GM19467 (cell line): ENCODE measurements at regions not wholly inside any gene's neighbourhood (a gene's known extent, or its start where the extent isn't known, plus 50 kb on each side); places are given as distances from the start of the nearest gene placed in this dataset.
A peak's percentile ranks its signal among the peaks of the same experiment; 100 is the strongest.

Experiments used
- ATAC-seq: cut with Tn5 transposase; IDR thresholded peaks from one replicate; pipeline ENCODE4 v1.9.1; 2021; ENCODE audit warnings: mild to moderate bottlenecking, moderate library complexity; ENCODE audit not compliant: unreplicated experiment

GRCh38 chr2:41377837-41378236 lies 670.0 kb upstream of the PKDCC start:
- ATAC-seq: no peak

GRCh38 chr2:41378420-41378819 lies 669.4 kb upstream of the PKDCC start:
- no peak for ATAC-seq

GRCh38 chr2:41379496-41380221 lies 668.2 kb upstream of the PKDCC start:
- ATAC-seq: no peak

GRCh38 chr2:41381701-41382100 lies 666.1 kb upstream of the PKDCC start:
- ATAC-seq: no peak

GRCh38 chr2:41387519-41387918 lies 660.3 kb upstream of the PKDCC start:
- ATAC-seq: no peak

- no peak for ATAC-seq
Observed at GRCh38 chr2:41393621-41394020, 654.2 kb upstream of the PKDCC start.

GRCh38 chr2:41394541-41394940 lies 653.3 kb upstream of the PKDCC start:
- no peak for ATAC-seq

GRCh38 chr2:41395692-41396091 lies 652.1 kb upstream of the PKDCC start:
- ATAC-seq: no peak

- no peak for ATAC-seq
Observed at GRCh38 chr2:41399437-41400087, 648.3 kb upstream of the PKDCC start.

- no peak for ATAC-seq
Observed at GRCh38 chr2:41400088-41400665, 647.6 kb upstream of the PKDCC start.

GRCh38 chr2:41405441-41405840 lies 642.4 kb upstream of the PKDCC start:
- ATAC-seq: no peak

GRCh38 chr2:41409328-41409727 lies 638.5 kb upstream of the PKDCC start:
- no peak for ATAC-seq

GRCh38 chr2:41410011-41410410 lies 637.8 kb upstream of the PKDCC start:
- ATAC-seq: no peak

- no peak for ATAC-seq
Observed at GRCh38 chr2:41413813-41414485, 633.9 kb upstream of the PKDCC start.

GRCh38 chr2:41414486-41415230 lies 633.2 kb upstream of the PKDCC start:
- ATAC-seq: peak; percentile 64

- no peak for ATAC-seq
Observed at GRCh38 chr2:41417511-41417910, 630.3 kb upstream of the PKDCC start.

GRCh38 chr2:41420219-41420618 lies 627.6 kb upstream of the PKDCC start:
- no peak for ATAC-seq

GRCh38 chr2:41420872-41421271 lies 626.9 kb upstream of the PKDCC start:
- ATAC-seq: no peak

- ATAC-seq: no peak
Observed at GRCh38 chr2:41431756-41432155, 616.1 kb upstream of the PKDCC start.

- no peak for ATAC-seq
Observed at GRCh38 chr2:41432459-41432858, 615.4 kb upstream of the PKDCC start.

- no peak for ATAC-seq
Observed at GRCh38 chr2:41434991-41435390, 612.8 kb upstream of the PKDCC start.
